IMR-90 (cell line): ENCODE measurements at regions not wholly inside any gene's neighbourhood (a gene's known extent, or its start where the extent isn't known, plus 50 kb on each side); places are given as distances from the start of the nearest gene placed in this dataset.

ENCODE experiments used
- CEBPB ChIP-seq: IDR thresholded peaks from 2 replicates; pipeline ENCODE4 v1.6.1; 2012; ENCODE audit warnings: low read depth, low read length, improper control_type of control experiment
- CHD1 ChIP-seq: IDR thresholded peaks from 2 replicates; pipeline ENCODE4 v1.6.1; 2012; ENCODE audit warnings: low read depth, low read length, improper control_type of control experiment
- FOS ChIP-seq: fragments of 150-350 bp; IDR thresholded peaks from 2 replicates; pipeline ENCODE4 v1.6.1; 2016; ENCODE audit warnings: low read depth, low read length
- MAFK ChIP-seq: IDR thresholded peaks from 2 replicates; pipeline ENCODE4 v1.6.1; 2012; ENCODE audit warnings: low read depth, low read length, improper control_type of control experiment
- NFE2L2 ChIP-seq: fragments of 150-350 bp; IDR thresholded peaks from 2 replicates; pipeline ENCODE4 v1.6.1; 2016; ENCODE audit warnings: low read depth, mild to moderate bottlenecking, low read length
- POLR2A ChIP-seq: IDR thresholded peaks from 2 replicates; pipeline ENCODE4 v1.6.1; 2012; ENCODE audit warnings: mild to moderate bottlenecking, low read depth, low read length
- RAD21 ChIP-seq: IDR thresholded peaks from 2 replicates; pipeline ENCODE4 v1.6.1; 2012; ENCODE audit warnings: low read length, improper control_type of control experiment
- RCOR1 ChIP-seq: IDR thresholded peaks from 2 replicates; pipeline ENCODE4 v1.6.1; 2012; ENCODE audit warnings: mild to moderate bottlenecking, low read length, improper control_type of control experiment; ENCODE audit not compliant: insufficient replicate concordance
- SMC3 ChIP-seq: fragments of 150-350 bp; IDR thresholded peaks from 2 replicates; pipeline ENCODE4 v1.6.1; 2016; ENCODE audit warnings: low read depth, mild to moderate bottlenecking, antibody characterized with exemption, low read length, moderate library complexity
- TF ChIP-seq, protein P1 (sequence below): conservative IDR thresholded peaks from 2 replicates; pipeline ENCODE4 v1.5.1; 2012; ENCODE audit warnings: mild to moderate bottlenecking, low read depth, low read length, improper control_type of control experiment
- TF ChIP-seq, protein P2 (sequence below): fragments of 150-350 bp; IDR thresholded peaks from 2 replicates; pipeline ENCODE4 v1.6.1; 2017; ENCODE audit warnings: mild to moderate bottlenecking, antibody characterized with exemption, low read length, low read depth
- TF ChIP-seq, protein P3 (sequence below): fragments of 150-350 bp; IDR thresholded peaks from 2 replicates; pipeline ENCODE4 v1.6.1; 2016; ENCODE audit warnings: low read depth, mild to moderate bottlenecking, low read length, moderate library complexity, borderline replicate concordance

DNA sequence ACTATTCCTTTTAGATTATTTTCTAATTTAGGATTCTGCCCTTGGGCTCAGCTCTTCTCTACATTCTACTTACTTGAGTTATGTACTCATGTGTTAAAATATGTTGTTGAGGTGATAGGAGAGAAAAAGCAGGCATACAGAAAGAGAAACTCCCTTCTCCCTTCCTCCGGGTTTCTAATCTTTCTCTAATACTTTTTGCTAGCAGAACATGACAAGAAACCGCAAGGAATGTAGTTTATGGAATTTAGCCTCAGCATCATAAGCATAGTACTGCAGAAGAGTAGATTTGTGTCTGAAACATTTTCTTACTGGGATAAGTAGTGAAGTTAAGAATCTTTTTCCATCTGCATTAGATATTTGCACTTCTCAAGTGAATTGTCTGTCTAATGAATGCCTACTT, 139.5 kb upstream of the CYLC2 start:
- TF ChIP-seq, protein P1, sequence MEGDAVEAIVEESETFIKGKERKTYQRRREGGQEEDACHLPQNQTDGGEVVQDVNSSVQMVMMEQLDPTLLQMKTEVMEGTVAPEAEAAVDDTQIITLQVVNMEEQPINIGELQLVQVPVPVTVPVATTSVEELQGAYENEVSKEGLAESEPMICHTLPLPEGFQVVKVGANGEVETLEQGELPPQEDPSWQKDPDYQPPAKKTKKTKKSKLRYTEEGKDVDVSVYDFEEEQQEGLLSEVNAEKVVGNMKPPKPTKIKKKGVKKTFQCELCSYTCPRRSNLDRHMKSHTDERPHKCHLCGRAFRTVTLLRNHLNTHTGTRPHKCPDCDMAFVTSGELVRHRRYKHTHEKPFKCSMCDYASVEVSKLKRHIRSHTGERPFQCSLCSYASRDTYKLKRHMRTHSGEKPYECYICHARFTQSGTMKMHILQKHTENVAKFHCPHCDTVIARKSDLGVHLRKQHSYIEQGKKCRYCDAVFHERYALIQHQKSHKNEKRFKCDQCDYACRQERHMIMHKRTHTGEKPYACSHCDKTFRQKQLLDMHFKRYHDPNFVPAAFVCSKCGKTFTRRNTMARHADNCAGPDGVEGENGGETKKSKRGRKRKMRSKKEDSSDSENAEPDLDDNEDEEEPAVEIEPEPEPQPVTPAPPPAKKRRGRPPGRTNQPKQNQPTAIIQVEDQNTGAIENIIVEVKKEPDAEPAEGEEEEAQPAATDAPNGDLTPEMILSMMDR = no peak
- TF ChIP-seq POLR2A (no peak), SMC3 (no peak), RCOR1 (no peak), MAFK (no peak), RAD21 (no peak), CHD1 (no peak), CEBPB (no peak), NFE2L2 (no peak), FOS (no peak)
- TF ChIP-seq, protein P2, sequence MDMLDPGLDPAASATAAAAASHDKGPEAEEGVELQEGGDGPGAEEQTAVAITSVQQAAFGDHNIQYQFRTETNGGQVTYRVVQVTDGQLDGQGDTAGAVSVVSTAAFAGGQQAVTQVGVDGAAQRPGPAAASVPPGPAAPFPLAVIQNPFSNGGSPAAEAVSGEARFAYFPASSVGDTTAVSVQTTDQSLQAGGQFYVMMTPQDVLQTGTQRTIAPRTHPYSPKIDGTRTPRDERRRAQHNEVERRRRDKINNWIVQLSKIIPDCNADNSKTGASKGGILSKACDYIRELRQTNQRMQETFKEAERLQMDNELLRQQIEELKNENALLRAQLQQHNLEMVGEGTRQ = no peak
- TF ChIP-seq, protein P3, sequence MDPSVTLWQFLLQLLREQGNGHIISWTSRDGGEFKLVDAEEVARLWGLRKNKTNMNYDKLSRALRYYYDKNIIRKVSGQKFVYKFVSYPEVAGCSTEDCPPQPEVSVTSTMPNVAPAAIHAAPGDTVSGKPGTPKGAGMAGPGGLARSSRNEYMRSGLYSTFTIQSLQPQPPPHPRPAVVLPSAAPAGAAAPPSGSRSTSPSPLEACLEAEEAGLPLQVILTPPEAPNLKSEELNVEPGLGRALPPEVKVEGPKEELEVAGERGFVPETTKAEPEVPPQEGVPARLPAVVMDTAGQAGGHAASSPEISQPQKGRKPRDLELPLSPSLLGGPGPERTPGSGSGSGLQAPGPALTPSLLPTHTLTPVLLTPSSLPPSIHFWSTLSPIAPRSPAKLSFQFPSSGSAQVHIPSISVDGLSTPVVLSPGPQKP = no peak
